ENCODE measurements at regions not wholly inside any gene's neighbourhood (a gene's known extent, or its start where the extent isn't known, plus 50 kb on each side); places are given as distances from the start of the nearest gene placed in this dataset.

DNA sequence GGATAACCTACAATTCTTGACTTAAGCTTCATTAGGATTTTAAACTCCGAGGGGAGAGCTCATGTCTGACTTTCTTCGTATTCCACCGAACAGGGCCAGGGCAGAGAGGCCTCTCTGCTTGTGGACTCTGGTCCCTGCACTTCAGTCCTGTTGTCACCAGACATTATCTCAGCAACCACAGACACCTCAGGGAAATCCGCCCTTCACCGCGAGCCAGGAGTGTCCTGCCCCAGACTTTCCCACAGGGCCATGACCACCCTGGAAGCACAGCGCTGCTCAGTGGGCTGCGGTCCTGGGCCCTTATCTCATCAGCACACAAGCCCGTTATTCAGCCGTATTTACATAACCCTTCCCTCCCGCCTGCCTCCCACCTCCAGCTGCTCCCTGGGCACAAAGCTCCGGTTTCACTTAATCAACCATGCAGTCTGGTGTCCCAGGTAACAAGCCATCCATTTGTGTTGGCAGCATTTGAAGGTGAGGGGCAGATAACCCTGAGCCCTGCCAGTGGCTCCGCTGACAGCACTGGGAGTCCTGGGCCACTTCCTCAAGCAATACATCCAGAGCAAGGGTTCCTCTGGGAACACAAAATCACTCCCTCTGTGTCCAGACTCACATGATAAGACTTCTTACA lies 122.8 kb upstream of the RAB4A start (continued):
- TF ChIP-seq TFDP1 (CRISPR knock-in tag; IDR thresholded peaks at IDR 0.05; ENCODE audit: borderline replicate concordance) (peak; percentile 52; the same call in 1 of the 2 replicates), HNF1B (CRISPR knock-in tag; IDR thresholded peaks at IDR 0.05) (peak; percentile 92), POGZ (CRISPR knock-in tag; IDR thresholded peaks at IDR 0.05) (peak; percentile 87), EP300 (IDR thresholded peaks at IDR 0.05; ENCODE audit: low read depth in 2 of 2, low read length in 2 of 2) (peak; percentile 47 to 85; a peak in 3 of 4 replicates), EP300 (CRISPR knock-in tag; IDR thresholded peaks at IDR 0.05; ENCODE audit: borderline replicate concordance) (peak; percentile 79), KDM4B (CRISPR knock-in tag; IDR thresholded peaks at IDR 0.05) (no peak), NR2C2 (CRISPR knock-in tag; IDR thresholded peaks at IDR 0.05; ENCODE audit: borderline replicate concordance) (peak; percentile 68; the same call in 1 of the 2 replicates), IRX3 (CRISPR knock-in tag; IDR thresholded peaks at IDR 0.05; ENCODE audit: borderline replicate concordance, low read depth) (no peak), NBN (conservative IDR thresholded peaks at IDR 0.05) (no peak), ARID2 (CRISPR knock-in tag; IDR thresholded peaks at IDR 0.05; ENCODE audit: borderline replicate concordance) (no peak), NR2F1 (CRISPR knock-in tag; IDR thresholded peaks at IDR 0.05) (no peak; a peak in 1 of 4 replicates), ZNF775 (CRISPR knock-in tag; IDR thresholded peaks at IDR 0.05; ENCODE audit: borderline replicate concordance) (no peak), MYC (CRISPR knock-in tag; IDR thresholded peaks at IDR 0.05; ENCODE audit: borderline replicate concordance) (peak; percentile 43; the same call in 1 of the 2 replicates), MNT (IDR thresholded peaks at IDR 0.05) (no peak), TBP (CRISPR knock-in tag; IDR thresholded peaks at IDR 0.05) (no peak), STAT6 (CRISPR knock-in tag; IDR thresholded peaks at IDR 0.05; ENCODE audit: borderline replicate concordance) (no peak), TCF12 (IDR thresholded peaks at IDR 0.05) (no peak), TCF12 (CRISPR knock-in tag; IDR thresholded peaks at IDR 0.05) (no peak), SRSF9 (IDR thresholded peaks at IDR 0.05; ENCODE audit: borderline replicate concordance, insufficient read depth, low read depth, low read length, poor library complexity, severe bottlenecking) (no peak), PRPF4 (IDR thresholded peaks at IDR 0.05; ENCODE audit: low read depth, low read length, poor library complexity, severe bottlenecking) (no peak), ZZZ3 (CRISPR knock-in tag; IDR thresholded peaks at IDR 0.05; ENCODE audit: borderline replicate concordance) (no peak)
- TF ChIP-seq, protein P1, sequence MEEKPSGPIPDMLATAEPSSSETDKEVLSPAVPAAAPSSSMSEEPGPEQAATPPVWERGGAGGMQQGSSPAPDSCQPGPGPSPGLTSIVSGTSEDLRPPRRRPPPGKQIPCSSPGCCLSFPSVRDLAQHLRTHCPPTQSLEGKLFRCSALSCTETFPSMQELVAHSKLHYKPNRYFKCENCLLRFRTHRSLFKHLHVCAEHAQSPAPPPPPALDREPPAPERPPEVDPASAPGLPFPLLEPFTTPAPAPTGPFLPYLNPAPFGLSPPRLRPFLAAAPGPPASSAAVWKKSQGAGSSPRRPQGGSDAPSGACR (CRISPR knock-in tag; IDR thresholded peaks at IDR 0.05): peak; percentile 79; the same call in 1 of the 2 replicates

Measured in HepG2 (cell line).